NCI-H2171 treated with DMSO at 0.1 percent for 48 hours (cell line): ENCODE measurements at regions not wholly inside any gene's neighbourhood (a gene's known extent, or its start where the extent isn't known, plus 50 kb on each side); places are given as distances from the start of the nearest gene placed in this dataset.
A peak's percentile ranks its signal among the peaks of the same experiment; 100 is the strongest.
"Not testable (repeated sequence)": the region's sequence is repeated elsewhere in the genome, so short reads cannot be mapped to it uniquely, and the experiment has no call there.

ENCODE experiments used
- DNase-seq: peaks from one replicate; lab custom pipeline; 2025; lab: John Stamatoyannopoulos, UW

- no peak for DNase-seq
These were observed 1701.5 kb upstream of the FLRT2 start for GRCh38 chr14:83828406-83828805.

GRCh38 chr14:83830316-83830715 lies 1699.6 kb upstream of the FLRT2 start:
- DNase-seq: no peak

GRCh38 chr14:83838226-83838625 lies 1691.7 kb upstream of the FLRT2 start:
- no peak for DNase-seq

GRCh38 chr14:83842547-83842946 lies 1687.4 kb upstream of the FLRT2 start:
- DNase-seq: peak; percentile 71

GRCh38 chr14:83847102-83847501 lies 1682.8 kb upstream of the FLRT2 start:
- DNase-seq: no peak

GRCh38 chr14:83850092-83850491 lies 1679.9 kb upstream of the FLRT2 start:
- DNase-seq: peak; percentile 15

- no peak for DNase-seq
These were observed 1673.6 kb upstream of the FLRT2 start for GRCh38 chr14:83856334-83856733.

GRCh38 chr14:83860631-83861155 lies 1669.3 kb upstream of the FLRT2 start:
- DNase-seq: no peak

GRCh38 chr14:83863042-83863774 lies 1666.7 kb upstream of the FLRT2 start:
- no peak for DNase-seq

GRCh38 chr14:83864106-83864505 lies 1665.8 kb upstream of the FLRT2 start:
- no peak for DNase-seq

GRCh38 chr14:83867566-83868225 lies 1662.2 kb upstream of the FLRT2 start:
- peak; percentile 71 for DNase-seq

- peak; percentile 41 for DNase-seq
These were observed 1659.2 kb upstream of the FLRT2 start for GRCh38 chr14:83870546-83871270.

GRCh38 chr14:83873669-83874068 lies 1656.3 kb upstream of the FLRT2 start:
- DNase-seq: no peak

- DNase-seq: no peak
These were observed 1655.3 kb upstream of the FLRT2 start for GRCh38 chr14:83874662-83875061.

- DNase-seq: peak; percentile 49
These were observed 1646.2 kb upstream of the FLRT2 start for GRCh38 chr14:83883732-83884131.

- no peak for DNase-seq
These were observed 1644.1 kb upstream of the FLRT2 start for GRCh38 chr14:83885837-83886293.

GRCh38 chr14:83887866-83888265 lies 1642.1 kb upstream of the FLRT2 start:
- DNase-seq: no peak

- DNase-seq: no peak
These were observed 1636.5 kb upstream of the FLRT2 start for GRCh38 chr14:83893447-83893846.

- DNase-seq: peak; percentile 12
These were observed 1635.4 kb upstream of the FLRT2 start for GRCh38 chr14:83894568-83894967.

GRCh38 chr14:83898558-83898957 lies 1631.4 kb upstream of the FLRT2 start:
- not testable (repeated sequence) for DNase-seq

GRCh38 chr14:83899706-83900105 lies 1630.2 kb upstream of the FLRT2 start:
- peak; percentile 9 for DNase-seq

GRCh38 chr14:83905157-83905556 lies 1624.8 kb upstream of the FLRT2 start:
- no peak for DNase-seq

GRCh38 chr14:83908419-83908818 lies 1621.5 kb upstream of the FLRT2 start:
- DNase-seq: peak; percentile 56
